Mesenchymal stem cell (in vitro differentiated cells and primary cell): ENCODE measurements at regions not wholly inside any gene's neighbourhood (a gene's known extent, or its start where the extent isn't known, plus 50 kb on each side); places are given as distances from the start of the nearest gene placed in this dataset.

Experiments
- DNase-seq: peaks from one replicate; pipeline ENCODE4 v3.0.0-alpha.2; 2013
- H2AFZ ChIP-seq: one replicate; pipeline ENCODE4 v1.6.1; 2013; ENCODE audit warnings: low read depth, mild to moderate bottlenecking, control low read depth, inconsistent platforms, low read length, moderate library complexity
- H2AK5ac ChIP-seq: 2 replicates; pipeline ENCODE4 v1.6.1; 2013; ENCODE audit warnings: low read length, moderate library complexity, mild to moderate bottlenecking, inconsistent platforms; ENCODE audit not compliant: severe bottlenecking
- H2BK120ac ChIP-seq: one replicate; pipeline ENCODE4 v1.6.1; 2013; ENCODE audit warnings: low read depth, mild to moderate bottlenecking, inconsistent platforms, low read length, moderate library complexity
- H2BK12ac ChIP-seq, 2 experiments: one replicate each; pipeline ENCODE4 v1.6.1; 2013; ENCODE audit warnings: inconsistent platforms in 2 of 2, low read length in 2 of 2, mild to moderate bottlenecking in 2 of 2, moderate library complexity in 2 of 2, control low read depth in 1 of 2
- H2BK15ac ChIP-seq: one replicate; pipeline ENCODE4 v1.6.1; 2013; ENCODE audit warnings: mild to moderate bottlenecking, low read depth, inconsistent platforms; ENCODE audit not compliant: poor library complexity, severe bottlenecking
- H2BK5ac ChIP-seq: 2 replicates; pipeline ENCODE4 v1.6.1; 2013; ENCODE audit warnings: low read depth, mild to moderate bottlenecking, low read length, control low read depth, inconsistent platforms; ENCODE audit not compliant: poor library complexity, severe bottlenecking
- H3K14ac ChIP-seq, 2 experiments: one replicate each; pipeline ENCODE4 v1.6.1; 2013; ENCODE audit warnings: inconsistent platforms in 2 of 2, low read length in 2 of 2, control low read depth in 1 of 2, mild to moderate bottlenecking in 1 of 2, moderate library complexity in 1 of 2
- H3K18ac ChIP-seq, 2 experiments: one replicate each; pipeline ENCODE4 v1.6.1; 2013; ENCODE audit warnings: inconsistent platforms in 2 of 2, low read length in 2 of 2, control low read depth in 1 of 2, low read depth in 1 of 2, mild to moderate bottlenecking in 1 of 2
- H3K23ac ChIP-seq, 2 experiments: one replicate each; pipeline ENCODE4 v1.6.1; 2013; ENCODE audit warnings: inconsistent platforms in 2 of 2, low read length in 2 of 2, mild to moderate bottlenecking in 2 of 2, moderate library complexity in 2 of 2, control low read depth in 1 of 2
- H3K27ac ChIP-seq: 2 replicates; pipeline ENCODE4 v1.5.1; 2013; ENCODE audit warnings: mild to moderate bottlenecking, moderate library complexity, low read length, control low read depth, inconsistent platforms; ENCODE audit not compliant: poor library complexity, severe bottlenecking
- H3K27me3 ChIP-seq, 2 experiments: 2 replicates each; pipeline versions ENCODE4 v1.6.1 to v1.7.0; 2013; ENCODE audit warnings: low read length in 2 of 2, mild to moderate bottlenecking in 2 of 2, moderate library complexity in 2 of 2, control low read depth in 1 of 2, inconsistent platforms in 1 of 2; ENCODE audit not compliant: control insufficient read depth in 1 of 2, insufficient read depth in 1 of 2
- H3K36me3 ChIP-seq, 2 experiments: 2 replicates each; pipeline versions ENCODE4 v1.6.1 to v1.7.0; 2013; ENCODE audit warnings: low read length in 2 of 2, control low read depth in 1 of 2, inconsistent platforms in 1 of 2, low read depth in 1 of 2, mild to moderate bottlenecking in 1 of 2; ENCODE audit not compliant: insufficient read depth in 2 of 2, control insufficient read depth in 1 of 2
- H3K4ac ChIP-seq, 2 experiments: one replicate each; pipeline ENCODE4 v1.6.1; 2013; ENCODE audit warnings: inconsistent platforms in 2 of 2, low read length in 2 of 2, mild to moderate bottlenecking in 2 of 2, moderate library complexity in 2 of 2, control low read depth in 1 of 2, low read depth in 1 of 2
- H3K4me1 ChIP-seq: 2 replicates; pipeline ENCODE4 v1.6.1; 2013; ENCODE audit warnings: low read depth, low read length, control low read depth; ENCODE audit not compliant: control insufficient read depth, insufficient read depth
- H3K4me2 ChIP-seq: 2 replicates; pipeline ENCODE4 v1.6.1; 2013; ENCODE audit warnings: low read length, mild to moderate bottlenecking, inconsistent platforms; ENCODE audit not compliant: poor library complexity, severe bottlenecking
- H3K4me3 ChIP-seq, 2 experiments: 2 replicates each; pipeline versions ENCODE4 v1.5.1 to v1.7.0; 2013; ENCODE audit warnings: low read length in 2 of 2, mild to moderate bottlenecking in 2 of 2, control low read depth in 1 of 2, low read depth in 1 of 2; ENCODE audit not compliant: insufficient read depth in 1 of 2
- H3K79me1 ChIP-seq: replicated peaks from 2 replicates; pipeline ENCODE4 v1.6.1; 2013; ENCODE audit warnings: mild to moderate bottlenecking, control low read depth, low read length, inconsistent platforms; ENCODE audit not compliant: poor library complexity, severe bottlenecking
- H3K9ac ChIP-seq: 2 replicates; pipeline ENCODE4 v1.7.0; 2013; ENCODE audit warnings: mild to moderate bottlenecking, low read length, moderate library complexity
- H3K9me3 ChIP-seq: 2 replicates; pipeline ENCODE4 v1.7.0; 2013; ENCODE audit warnings: mild to moderate bottlenecking, low read length; ENCODE audit not compliant: control insufficient read depth
- H4K8ac ChIP-seq: one replicate; pipeline ENCODE4 v1.6.1; 2013; ENCODE audit warnings: inconsistent platforms, mild to moderate bottlenecking, low read length, moderate library complexity
- H4K91ac ChIP-seq: one replicate; pipeline ENCODE4 v1.6.1; 2013; ENCODE audit warnings: mild to moderate bottlenecking, low read length, inconsistent platforms
- WGBS: methylation state at CpG from one replicate; pipeline ENCODE4 v1.1.7; 2013; ENCODE audit warnings: mixed read lengths; 5-methylcytosine and 5-hydroxymethylcytosine counted together

GRCh38 chr7:96942112-96942511 is 63.2 kb upstream of the DLX6 start:
- no peak overlapping the region for H4K8ac ChIP-seq
- no peaks in the 10 kb centered on the region for H3K4me1 ChIP-seq
- H3K9me3 ChIP-seq = no peaks in the 10 kb centered on the region
- H3K18ac ChIP-seq = no peak overlapping the region
- no peak overlapping the region for H2BK12ac ChIP-seq
- no peaks in the 10 kb centered on the region for H3K79me1 ChIP-seq
- no peaks in the 10 kb centered on the region for H3K27me3 ChIP-seq
- no peak overlapping the region for H4K91ac ChIP-seq
- no peak overlapping the region for H3K4me3 ChIP-seq
- no peak overlapping the region for H3K9ac ChIP-seq
- no peak overlapping the region for H3K14ac ChIP-seq
- no peak overlapping the region for H3K4me2 ChIP-seq
- no peak overlapping the region for H2AFZ ChIP-seq
- no peak for DNase-seq
- H3K4ac ChIP-seq = no peak overlapping the region
- no peak overlapping the region for H2BK15ac ChIP-seq
- no peak overlapping the region for H3K27ac ChIP-seq
- WGBS = 83% methylated on average over 4 of the region's 4 CpGs
- H2BK5ac ChIP-seq = no peak overlapping the region
- no peak overlapping the region for H3K23ac ChIP-seq
- H2AK5ac ChIP-seq = no peak overlapping the region
- H2BK120ac ChIP-seq = no peak overlapping the region
- no peaks in the 10 kb centered on the region for H3K36me3 ChIP-seq

DNA sequence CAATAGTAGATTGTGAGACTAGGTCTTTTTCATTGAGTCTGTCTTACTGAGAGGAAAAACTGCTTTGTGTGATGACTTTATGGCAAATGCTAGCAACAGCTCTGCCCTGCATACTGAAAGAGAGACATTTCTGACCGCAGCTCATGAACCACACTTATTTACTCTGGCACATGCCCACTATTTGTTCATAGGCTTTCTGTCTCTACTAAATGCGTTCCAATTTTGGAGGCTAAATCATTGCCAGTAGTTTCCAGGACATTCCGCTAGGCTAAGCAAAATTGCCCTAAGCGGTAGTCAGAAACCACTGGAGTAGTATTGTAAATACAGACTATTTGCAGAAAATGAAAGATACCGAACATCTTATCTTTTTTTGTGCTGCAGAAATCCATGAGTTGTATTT is 55.6 kb upstream of the DLX6 start:
- Histone ChIP-seq H2AK5ac (no peak overlapping the region), H3K4me3 (no peak overlapping the region), H2BK120ac (no peak overlapping the region), H2BK5ac (no peak overlapping the region), H3K27me3 (no peaks in the 10 kb centered on the region), H3K4ac (no peak overlapping the region), H3K4me1 (no peaks in the 10 kb centered on the region), H2AFZ (no peak overlapping the region), H2BK15ac (no peak overlapping the region), H2BK12ac (no peak overlapping the region), H3K14ac (no peak overlapping the region), H3K27ac (no peak overlapping the region), H3K79me1 (no peaks in the 10 kb centered on the region), H4K8ac (no peak overlapping the region), H3K9ac (no peak overlapping the region), H3K36me3 (no peaks in the 10 kb centered on the region), H3K4me2 (no peak overlapping the region), H3K23ac (no peak overlapping the region), H3K18ac (no peak overlapping the region), H3K9me3 (no peaks in the 10 kb centered on the region), H4K91ac (no peak overlapping the region)
- WGBS = 81% methylated on average over 5 of the region's 5 CpGs
- DNase-seq = no peak

- no peak overlapping the region for H3K4me3 ChIP-seq
- H4K8ac ChIP-seq = no peak overlapping the region
- no peaks in the 10 kb centered on the region for H3K36me3 ChIP-seq
- H3K4me2 ChIP-seq = no peak overlapping the region
- H2BK12ac ChIP-seq = no peak overlapping the region
- H3K9me3 ChIP-seq = no peaks in the 10 kb centered on the region
- H2AFZ ChIP-seq = no peak overlapping the region
- WGBS = 72% methylated on average over 2 of the region's 3 CpGs
- H3K4me1 ChIP-seq = no peaks in the 10 kb centered on the region
- H3K14ac ChIP-seq = no peak overlapping the region
- no peak overlapping the region for H3K18ac ChIP-seq
- no peak overlapping the region for H2BK15ac ChIP-seq
- no peak overlapping the region for H2BK120ac ChIP-seq
- no peaks in the 10 kb centered on the region for H3K27me3 ChIP-seq
- no peak overlapping the region for H3K4ac ChIP-seq
- H2AK5ac ChIP-seq = no peak overlapping the region
- H3K9ac ChIP-seq = no peak overlapping the region
- H3K27ac ChIP-seq = no peak overlapping the region
- H2BK5ac ChIP-seq = no peak overlapping the region
- no peaks in the 10 kb centered on the region for H3K79me1 ChIP-seq
- no peak for DNase-seq
- H3K23ac ChIP-seq = no peak overlapping the region
- H4K91ac ChIP-seq = no peak overlapping the region
These were observed 52.4 kb upstream of the DLX6 start for GRCh38 chr7:96952974-96953391.

DNA sequence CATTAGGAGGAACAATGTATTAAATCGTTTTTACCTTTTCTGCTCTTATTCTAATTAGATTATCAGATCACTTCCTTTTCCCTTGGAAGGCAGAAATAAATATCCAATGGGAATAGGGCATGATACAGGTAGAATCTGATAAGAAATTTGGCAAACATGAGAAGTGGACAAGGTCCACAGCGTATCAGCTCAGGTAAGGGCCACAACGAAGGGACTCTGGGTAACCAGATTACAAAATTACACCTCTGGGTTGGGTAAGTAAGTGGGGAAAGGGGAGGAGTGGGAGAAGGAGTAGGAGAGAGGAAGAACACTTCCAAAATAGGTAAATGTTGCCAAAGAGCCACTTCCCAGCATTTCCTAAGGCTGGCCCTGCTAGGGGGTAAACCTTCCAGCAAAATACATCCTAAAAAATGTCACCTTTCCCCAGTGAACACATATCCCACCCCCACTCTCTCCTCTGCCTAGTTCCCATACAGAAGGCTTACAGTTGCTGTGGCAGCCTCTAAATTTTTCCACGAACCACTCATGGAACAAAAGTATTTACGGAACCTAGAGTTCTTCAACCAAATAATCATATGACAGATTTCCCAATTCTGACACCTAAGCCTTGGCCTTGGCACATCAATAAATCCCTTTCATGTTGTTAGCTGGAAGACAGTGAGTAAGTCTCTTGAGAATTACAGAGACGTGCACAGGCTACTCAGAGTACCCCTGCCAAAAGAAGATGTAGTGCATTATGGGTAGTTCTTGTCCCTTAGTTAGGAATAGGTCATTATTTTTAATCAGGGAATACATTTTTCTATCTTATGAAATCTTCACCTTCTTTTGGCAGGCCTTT is 51.5 kb upstream of the DLX6 start:
- WGBS = 65% methylated on average over 5 of the region's 6 CpGs
- Histone ChIP-seq H3K9ac (no peak overlapping the region), H3K14ac (no peak overlapping the region), H3K4me2 (no peak overlapping the region), H2BK12ac (no peak overlapping the region), H3K4me1 (no peaks in the 10 kb centered on the region), H4K91ac (no peak overlapping the region), H3K23ac (no peak overlapping the region), H3K79me1 (no peaks in the 10 kb centered on the region), H4K8ac (no peak overlapping the region), H2AK5ac (no peak overlapping the region), H3K18ac (no peak overlapping the region), H3K27me3 (no peaks in the 10 kb centered on the region), H3K27ac (no peak overlapping the region), H3K4ac (no peak overlapping the region), H2AFZ (no peak overlapping the region), H3K36me3 (no peaks in the 10 kb centered on the region), H2BK5ac (no peak overlapping the region), H3K9me3 (no peaks in the 10 kb centered on the region), H3K4me3 (no peak overlapping the region), H2BK15ac (no peak overlapping the region), H2BK120ac (no peak overlapping the region)
- no peak for DNase-seq
